ENCODE measurements at regions not wholly inside any gene's neighbourhood (a gene's known extent, or its start where the extent isn't known, plus 50 kb on each side); places are given as distances from the start of the nearest gene placed in this dataset.

- DNase-seq: no peak
These were observed 50.5 kb downstream of the PALM2AKAP2 start for GRCh38 chr9:109830545-109830944.

- DNase-seq: no peak
These were observed 52.1 kb downstream of the PALM2AKAP2 start for GRCh38 chr9:109831998-109832658.

GRCh38 chr9:109834855-109835254 is 54.9 kb downstream of the PALM2AKAP2 start:
- DNase-seq: no peak

- DNase-seq: no peak
These were observed 63.6 kb downstream of the PALM2AKAP2 start for GRCh38 chr9:109843641-109844040.

GRCh38 chr9:109845226-109845625 is 65.2 kb downstream of the PALM2AKAP2 start:
- no peak for DNase-seq

- no peak for DNase-seq
These were observed 66.8 kb downstream of the PALM2AKAP2 start for GRCh38 chr9:109846776-109847175.

GRCh38 chr9:109852556-109852955 is 72.6 kb downstream of the PALM2AKAP2 start:
- DNase-seq: no peak

- DNase-seq: no peak
These were observed 75.5 kb downstream of the PALM2AKAP2 start for GRCh38 chr9:109855540-109855939.

- no peak for DNase-seq
These were observed 76.8 kb downstream of the PALM2AKAP2 start for GRCh38 chr9:109856785-109857184.

- DNase-seq: no peak
These were observed 77.3 kb downstream of the PALM2AKAP2 start for GRCh38 chr9:109857336-109857735.

- DNase-seq: no peak
These were observed 79.4 kb downstream of the PALM2AKAP2 start for GRCh38 chr9:109859447-109859846.

- DNase-seq: no peak
These were observed 80.5 kb downstream of the PALM2AKAP2 start for GRCh38 chr9:109860521-109860920.

- no peak for DNase-seq
These were observed 81.5 kb downstream of the PALM2AKAP2 start for GRCh38 chr9:109861499-109861898.

- DNase-seq: no peak
These were observed 81.9 kb downstream of the PALM2AKAP2 start for GRCh38 chr9:109861918-109862317.

- DNase-seq: no peak
These were observed 82.5 kb downstream of the PALM2AKAP2 start for GRCh38 chr9:109862452-109862851.

- no peak for DNase-seq
These were observed 84.0 kb downstream of the PALM2AKAP2 start for GRCh38 chr9:109863961-109864360.

GRCh38 chr9:109865521-109865920 is 85.5 kb downstream of the PALM2AKAP2 start:
- DNase-seq: no peak

GRCh38 chr9:109868207-109868606 is 88.2 kb downstream of the PALM2AKAP2 start:
- no peak for DNase-seq

GRCh38 chr9:109868722-109869121 is 88.7 kb downstream of the PALM2AKAP2 start:
- no peak for DNase-seq

- no peak for DNase-seq
These were observed 90.4 kb downstream of the PALM2AKAP2 start for GRCh38 chr9:109870365-109870764.

- no peak for DNase-seq
These were observed 92.9 kb downstream of the PALM2AKAP2 start for GRCh38 chr9:109872901-109873300.

GRCh38 chr9:109875495-109876129 is 95.6 kb downstream of the PALM2AKAP2 start:
- no peak for DNase-seq

GRCh38 chr9:109880276-109881169 is 100.5 kb downstream of the PALM2AKAP2 start:
- DNase-seq: no peak

- DNase-seq: no peak
These were observed 103.6 kb downstream of the PALM2AKAP2 start for GRCh38 chr9:109883623-109884022.
